GM18502 (cell line): ENCODE measurements at regions not wholly inside any gene's neighbourhood (a gene's known extent, or its start where the extent isn't known, plus 50 kb on each side); places are given as distances from the start of the nearest gene placed in this dataset.

Source experiments
- ATAC-seq: cut with Tn5 transposase; IDR thresholded peaks from one replicate; pipeline ENCODE4 v1.9.1; 2021; ENCODE audit warnings: mild to moderate bottlenecking; ENCODE audit not compliant: unreplicated experiment, poor library complexity

DNA sequence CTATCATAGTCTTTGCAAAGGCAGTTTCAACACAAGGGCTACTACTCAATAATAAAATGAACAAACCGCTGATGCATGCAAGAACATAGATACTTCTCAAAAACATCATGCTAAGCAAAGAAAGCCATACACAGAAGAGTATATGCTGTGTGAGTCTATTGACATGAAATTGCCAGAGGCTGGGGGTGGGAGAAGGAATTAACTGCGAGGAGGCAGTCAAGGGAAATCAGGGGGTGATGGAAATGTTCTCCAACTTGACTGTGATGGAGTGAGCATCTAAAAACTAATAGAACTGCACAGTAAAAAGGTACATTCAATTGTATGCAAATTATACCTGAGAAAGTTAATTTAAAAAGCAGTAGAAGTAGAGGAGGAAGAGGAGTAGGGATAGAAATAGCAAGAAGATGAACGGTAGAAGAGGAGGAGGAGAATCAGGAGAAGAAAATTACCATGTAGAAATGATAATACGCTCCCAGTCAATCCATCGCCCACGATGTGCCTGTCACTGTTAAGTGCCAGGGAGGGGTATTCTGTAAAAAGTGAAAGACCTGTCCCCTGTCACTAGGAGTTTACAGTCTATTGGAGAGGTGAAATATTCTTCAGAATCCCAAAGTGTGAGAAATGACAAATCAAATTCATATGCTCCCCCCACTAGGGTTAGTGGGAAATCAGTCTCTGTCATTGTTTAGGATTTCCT is 90.3 kb downstream of the B3GNT2 start:
- no peak for ATAC-seq

DNA sequence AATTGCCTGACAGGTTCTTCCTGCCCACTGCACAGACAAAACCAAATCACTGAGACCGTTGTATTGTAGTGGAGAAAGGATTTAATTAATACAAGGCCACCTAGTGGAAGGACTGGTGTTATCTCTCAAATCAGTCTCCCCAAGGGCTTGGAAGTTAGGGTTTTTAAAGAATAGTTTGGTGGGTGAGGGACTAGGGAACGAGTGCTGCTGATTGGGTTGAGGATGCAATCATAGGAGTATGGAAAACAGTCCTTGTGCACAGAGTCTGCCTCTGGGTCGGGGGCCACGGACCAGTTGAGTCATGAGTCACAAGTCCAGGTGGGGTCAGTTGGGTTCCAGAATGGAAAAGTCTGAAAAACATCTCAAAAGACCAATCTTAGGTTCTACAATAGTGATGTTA is 89.1 kb downstream of the B3GNT2 start:
- ATAC-seq = no peak

DNA sequence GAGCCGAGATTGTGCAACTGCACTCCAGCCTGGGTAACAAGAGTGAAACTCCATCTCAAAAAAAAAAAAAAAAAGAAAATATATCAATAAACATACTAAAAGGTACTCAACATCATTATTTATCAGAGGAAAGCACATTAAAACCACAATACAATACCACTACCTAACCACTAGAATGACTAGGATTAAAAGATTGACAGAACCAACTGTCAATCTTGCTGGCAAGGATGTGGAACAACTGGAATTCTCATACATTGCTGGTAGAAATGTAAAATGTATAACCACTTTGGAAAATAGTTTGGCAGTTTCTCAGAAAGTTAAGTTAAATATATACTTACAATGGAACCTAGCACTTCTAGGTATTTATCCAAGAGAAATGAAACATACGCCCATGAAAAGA is 88.6 kb downstream of the B3GNT2 start:
- ATAC-seq = no peak

DNA sequence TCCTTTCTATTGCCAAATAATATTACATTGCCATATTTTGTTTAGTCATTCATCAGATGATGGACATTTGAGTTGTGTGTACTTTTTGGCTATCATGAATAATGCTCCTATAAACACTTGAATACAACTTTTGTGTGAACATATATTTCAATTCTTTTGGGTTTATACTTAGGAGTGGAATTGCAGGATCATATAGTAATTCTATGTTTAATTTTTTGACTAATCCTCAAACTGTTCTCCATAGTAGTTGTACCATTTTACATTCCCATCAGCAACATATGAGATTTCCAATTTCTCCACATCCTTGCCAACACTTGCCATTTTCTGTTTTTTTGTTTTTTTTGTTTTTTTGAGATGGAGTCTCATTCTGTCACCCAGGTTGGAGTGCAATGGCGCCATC is 87.2 kb downstream of the B3GNT2 start:
- no peak for ATAC-seq

DNA sequence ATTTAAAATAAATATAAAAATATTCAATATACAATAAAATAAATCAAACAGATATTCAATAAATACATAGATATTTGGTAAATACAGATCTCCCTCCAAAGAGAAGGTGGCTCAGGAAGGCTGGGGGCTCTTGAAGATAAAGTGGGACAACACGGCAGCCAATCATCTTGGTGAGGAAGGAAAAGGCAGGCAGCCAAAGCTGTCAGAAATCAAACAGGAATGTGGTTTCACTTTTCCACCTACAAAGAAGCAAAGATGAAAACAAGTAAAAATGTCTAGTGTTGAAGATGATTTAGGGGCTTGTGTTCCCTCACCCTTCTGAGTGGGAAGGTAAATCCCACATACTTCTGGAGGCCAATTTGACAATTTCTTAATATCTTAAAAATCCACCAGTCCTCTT is 85.7 kb downstream of the B3GNT2 start:
- no peak for ATAC-seq

DNA sequence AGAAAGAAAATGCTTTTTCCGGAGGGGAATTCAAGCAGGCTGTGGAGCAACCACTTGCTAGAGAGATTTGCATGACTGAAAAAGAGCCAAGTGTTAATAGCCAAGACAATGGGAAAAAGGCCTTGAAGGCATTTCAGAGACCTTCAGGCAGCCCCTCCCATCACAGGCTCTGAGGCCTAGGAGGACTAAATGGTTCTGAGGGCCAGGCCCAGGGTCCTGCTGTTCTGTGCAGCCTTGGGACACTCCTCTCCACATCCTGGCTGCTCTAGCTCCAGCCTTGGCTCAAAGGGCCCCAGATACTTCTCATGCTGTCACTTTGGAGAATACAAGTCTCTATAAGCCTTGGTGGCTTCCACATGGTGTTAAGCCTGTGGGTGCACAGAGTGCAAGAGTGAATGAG is 81.8 kb downstream of the B3GNT2 start:
- no peak for ATAC-seq
